ENCODE measurements at regions not wholly inside any gene's neighbourhood (a gene's known extent, or its start where the extent isn't known, plus 50 kb on each side); places are given as distances from the start of the nearest gene placed in this dataset.

GRCh38 chr15:38046257-38047051 is 112.0 kb downstream of the TMCO5A start:
- DNase-seq, result no peak

GRCh38 chr15:38048001-38048455 is 113.6 kb downstream of the TMCO5A start:
- no peak for DNase-seq

- no peak for DNase-seq
These were observed 115.5 kb downstream of the TMCO5A start for GRCh38 chr15:38049891-38050290.

GRCh38 chr15:38050529-38051448 is 116.3 kb downstream of the TMCO5A start:
- no peak for DNase-seq

GRCh38 chr15:38053205-38053604 is 118.8 kb downstream of the TMCO5A start:
- no peak for DNase-seq

GRCh38 chr15:38053776-38054175 is 119.3 kb downstream of the TMCO5A start:
- DNase-seq, result no peak

GRCh38 chr15:38054488-38054887 is 120.0 kb downstream of the TMCO5A start:
- no peak for DNase-seq

- no peak for DNase-seq
These were observed 124.2 kb downstream of the TMCO5A start for GRCh38 chr15:38058596-38059075.

- DNase-seq, result no peak
These were observed 125.2 kb downstream of the TMCO5A start for GRCh38 chr15:38059665-38060064.

GRCh38 chr15:38061856-38062649 is 127.6 kb downstream of the TMCO5A start:
- DNase-seq, result no peak

- DNase-seq, result no peak
These were observed 128.3 kb downstream of the TMCO5A start for GRCh38 chr15:38062696-38063095.

GRCh38 chr15:38065721-38066345 is 131.4 kb downstream of the TMCO5A start:
- no peak for DNase-seq

GRCh38 chr15:38066612-38067011 is 132.2 kb downstream of the TMCO5A start:
- no peak for DNase-seq

- peak; percentile 31 to 54 for DNase-seq
These were observed 134.4 kb downstream of the TMCO5A start for GRCh38 chr15:38068626-38069391.

GRCh38 chr15:38069511-38070011 is 135.1 kb downstream of the TMCO5A start:
- peak in 1 of 2 donors; percentile 70 for DNase-seq

- DNase-seq, result no peak
These were observed 136.3 kb downstream of the TMCO5A start for GRCh38 chr15:38070778-38071177.

GRCh38 chr15:38071211-38071972 is 137.0 kb downstream of the TMCO5A start:
- DNase-seq, result no peak

GRCh38 chr15:38072007-38072347 is 137.5 kb downstream of the TMCO5A start:
- no peak for DNase-seq

GRCh38 chr15:38072348-38073177 is 138.1 kb downstream of the TMCO5A start:
- DNase-seq, result peak; percentile 14 to 45
